Stimulated activated CD8-positive, alpha-beta memory T cell treated with anti-CD3 and anti-CD28 coated beads, Interleukin-4, amount 100 ng/mL, for 48 hours (primary cell): ENCODE measurements at regions not wholly inside any gene's neighbourhood (a gene's known extent, or its start where the extent isn't known, plus 50 kb on each side); places are given as distances from the start of the nearest gene placed in this dataset.
"Not testable (repeated sequence)": the region's sequence is repeated elsewhere in the genome, so short reads cannot be mapped to it uniquely, and the experiment has no call there.

ENCODE experiments used
- DNase-seq: peaks from one replicate; pipeline ENCODE4 v3.0.0-alpha.2; 2020

GRCh38 chr14:66293533-66294105, 192.6 kb upstream of the CCDC196 start:
- no peak for DNase-seq

GRCh38 chr14:66295386-66295785, 190.8 kb upstream of the CCDC196 start:
- no peak for DNase-seq

GRCh38 chr14:66300886-66301285, 185.3 kb upstream of the CCDC196 start:
- no peak for DNase-seq

- no peak for DNase-seq
Observed at GRCh38 chr14:66306101-66306500, 180.1 kb upstream of the CCDC196 start.

- no peak for DNase-seq
Observed at GRCh38 chr14:66311058-66311457, 175.1 kb upstream of the CCDC196 start.

- no peak for DNase-seq
Observed at GRCh38 chr14:66311990-66312389, 174.2 kb upstream of the CCDC196 start.

- no peak for DNase-seq
Observed at GRCh38 chr14:66312451-66312850, 173.7 kb upstream of the CCDC196 start.

GRCh38 chr14:66315098-66315497, 171.1 kb upstream of the CCDC196 start:
- no peak for DNase-seq

- DNase-seq, result no peak
Observed at GRCh38 chr14:66315548-66315947, 170.6 kb upstream of the CCDC196 start.

- no peak for DNase-seq
Observed at GRCh38 chr14:66322564-66322963, 163.6 kb upstream of the CCDC196 start.

- DNase-seq, result no peak
Observed at GRCh38 chr14:66330228-66330627, 155.9 kb upstream of the CCDC196 start.

GRCh38 chr14:66330916-66331315, 155.3 kb upstream of the CCDC196 start:
- DNase-seq, result no peak

- not testable (repeated sequence) for DNase-seq
Observed at GRCh38 chr14:66333293-66333692, 152.9 kb upstream of the CCDC196 start.

- no peak for DNase-seq
Observed at GRCh38 chr14:66341239-66341638, 144.9 kb upstream of the CCDC196 start.

GRCh38 chr14:66345986-66346385, 140.2 kb upstream of the CCDC196 start:
- DNase-seq, result no peak

- no peak for DNase-seq
Observed at GRCh38 chr14:66351310-66351709, 134.9 kb upstream of the CCDC196 start.

GRCh38 chr14:66359500-66359899, 126.7 kb upstream of the CCDC196 start:
- DNase-seq, result no peak

- DNase-seq, result no peak
Observed at GRCh38 chr14:66360366-66360926, 125.7 kb upstream of the CCDC196 start.

GRCh38 chr14:66361013-66361412, 125.2 kb upstream of the CCDC196 start:
- DNase-seq, result no peak

- DNase-seq, result no peak
Observed at GRCh38 chr14:66365388-66365787, 120.8 kb upstream of the CCDC196 start.

- DNase-seq, result no peak
Observed at GRCh38 chr14:66369157-66369697, 116.9 kb upstream of the CCDC196 start.

- no peak for DNase-seq
Observed at GRCh38 chr14:66371776-66372175, 114.4 kb upstream of the CCDC196 start.

- no peak for DNase-seq
Observed at GRCh38 chr14:66375046-66375964, 110.9 kb upstream of the CCDC196 start.

GRCh38 chr14:66377574-66377973, 108.6 kb upstream of the CCDC196 start:
- no peak for DNase-seq
